RPMI8226 (cell line): ENCODE measurements at regions not wholly inside any gene's neighbourhood (a gene's known extent, or its start where the extent isn't known, plus 50 kb on each side); places are given as distances from the start of the nearest gene placed in this dataset.
"Not testable (repeated sequence)": the region's sequence is repeated elsewhere in the genome, so short reads cannot be mapped to it uniquely, and the experiment has no call there.

Experiments used
- DNase-seq: peaks from one replicate; pipeline ENCODE4 v3.0.0-alpha.2; 2015

DNA sequence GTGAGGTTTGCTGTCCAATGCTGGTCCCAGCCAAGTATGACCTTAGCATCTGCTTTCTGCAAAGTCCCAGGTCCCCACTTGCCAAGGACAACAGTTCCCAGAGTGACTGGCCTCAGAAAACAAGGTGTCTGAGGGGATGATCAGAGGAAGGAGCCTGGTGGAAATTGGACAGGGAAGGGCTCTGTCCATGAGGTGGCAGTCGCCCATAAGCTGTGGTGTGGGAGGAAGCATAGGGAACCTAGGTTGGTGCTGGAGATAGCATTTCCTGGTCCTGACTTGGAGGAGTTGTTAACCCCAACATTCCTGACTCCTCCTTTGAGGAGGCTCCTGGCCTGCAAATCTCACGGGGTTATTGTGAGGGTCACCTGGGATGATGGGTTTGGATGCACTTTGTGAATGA lies 77.8 kb downstream of the LIMS4 start:
- DNase-seq, result not testable (repeated sequence)

DNA sequence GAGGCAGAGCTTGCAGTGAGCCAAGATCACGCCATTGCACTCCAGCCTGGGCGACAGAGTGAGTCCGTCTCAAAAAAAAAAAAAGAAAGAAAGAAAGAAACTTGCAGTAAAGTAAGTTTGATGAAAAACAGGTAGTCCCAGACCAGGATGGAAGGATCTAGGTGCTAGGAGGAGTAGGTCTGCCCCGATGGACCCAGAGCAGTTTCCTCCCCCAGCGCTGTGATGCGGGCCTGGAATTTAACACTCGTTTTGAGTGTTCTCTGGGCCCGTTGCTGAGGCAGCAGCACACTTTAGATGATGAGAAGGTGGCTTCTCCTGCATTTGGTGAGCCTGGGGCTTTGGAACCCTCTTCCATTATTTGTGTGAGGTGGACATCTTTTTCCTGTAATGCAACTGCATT lies 80.2 kb downstream of the LIMS4 start:
- DNase-seq, result not testable (repeated sequence)

DNA sequence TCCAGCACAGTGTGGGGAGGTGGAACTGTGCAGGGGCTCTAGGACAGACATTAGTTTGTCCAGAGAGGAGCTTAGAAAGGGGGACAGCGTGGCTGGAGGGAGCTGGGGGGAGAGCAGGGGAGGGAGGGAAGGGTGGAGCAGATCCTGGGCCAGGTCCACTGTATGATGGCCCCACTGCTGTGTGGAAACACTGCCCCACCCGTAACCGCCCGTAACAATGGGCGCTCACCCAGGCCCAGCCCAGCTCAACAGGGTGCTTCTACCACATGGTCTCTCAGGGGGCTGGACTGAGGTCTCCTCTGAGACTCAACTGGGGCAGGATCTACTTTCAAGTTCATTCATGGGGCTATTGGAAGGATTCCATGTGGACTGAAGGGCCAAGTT lies 81.6 kb downstream of the LIMS4 start:
- not testable (repeated sequence) for DNase-seq

DNA sequence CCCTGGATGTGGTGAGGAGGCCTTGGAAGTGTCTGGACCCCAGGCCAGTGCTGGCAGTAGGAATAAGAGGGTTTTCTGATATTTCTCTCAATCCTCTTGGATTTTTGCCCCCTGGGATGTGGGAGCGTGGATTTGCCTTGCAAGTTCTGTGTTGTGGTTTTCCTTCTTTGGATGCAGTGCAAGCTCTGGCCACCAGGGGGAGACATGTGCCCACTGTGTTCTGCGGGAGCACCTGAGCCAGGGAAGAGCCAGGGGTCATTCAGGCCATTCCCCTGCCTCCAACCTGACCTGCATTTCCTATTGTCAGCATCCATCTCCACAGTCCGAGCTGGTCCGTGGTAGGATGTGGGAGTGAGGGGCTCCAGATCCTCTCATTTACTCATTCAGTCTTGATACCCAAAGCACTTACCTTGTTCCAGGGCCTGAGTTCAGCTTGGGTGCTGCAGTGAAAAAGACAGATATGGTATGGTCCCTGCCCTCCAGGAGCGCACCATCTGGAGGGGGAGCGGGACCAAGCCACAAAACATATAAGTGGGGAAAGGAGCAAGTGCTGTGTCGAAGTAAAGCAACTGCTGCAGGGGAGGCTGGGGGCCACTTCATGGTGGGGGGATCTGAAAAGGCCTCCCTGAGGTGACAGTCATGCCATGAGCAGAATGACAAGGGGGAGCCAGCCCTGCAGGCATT lies 82.1 kb downstream of the LIMS4 start:
- DNase-seq, result peak; percentile 1

DNA sequence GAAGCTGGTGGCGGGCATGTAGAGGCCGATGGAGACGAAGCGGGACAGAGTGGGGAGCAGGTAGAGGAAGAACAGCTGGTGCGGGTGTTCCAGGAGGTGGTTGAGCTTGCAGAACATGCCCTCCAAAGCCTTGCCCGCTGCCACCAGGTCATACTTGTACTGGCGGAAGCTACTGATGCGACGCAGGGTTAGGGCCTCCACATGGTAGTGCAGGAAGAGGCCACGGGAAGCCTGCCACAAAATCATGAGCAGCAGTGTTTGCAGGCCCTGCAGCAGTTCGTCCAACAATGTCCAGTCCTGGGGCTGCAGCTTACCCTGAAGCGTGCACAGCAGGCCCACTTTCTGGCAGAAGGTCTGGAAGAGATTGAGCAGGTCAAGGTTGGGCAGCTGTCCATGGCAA lies 85.6 kb downstream of the LIMS4 start:
- DNase-seq, result not testable (repeated sequence)

DNA sequence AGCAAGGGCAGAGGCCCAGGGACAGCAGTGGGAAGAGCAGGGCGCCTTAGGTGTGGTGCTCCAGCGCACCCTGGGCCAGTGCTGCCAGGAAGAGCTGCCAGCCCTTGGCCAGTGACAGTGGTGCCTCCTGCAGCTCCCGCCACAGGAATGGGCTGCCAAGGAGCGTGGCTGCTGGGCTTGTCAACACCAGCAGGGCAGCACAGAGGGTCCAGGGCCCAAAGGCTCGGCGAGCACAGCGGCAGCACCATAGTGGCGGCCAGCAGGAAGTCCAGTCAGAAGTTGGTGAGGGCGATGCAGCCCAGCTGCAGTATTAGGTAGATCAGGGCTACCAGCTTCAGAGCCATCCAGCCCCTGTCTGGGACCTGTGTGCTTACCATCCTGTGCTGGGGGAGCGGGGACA lies 86.1 kb downstream of the LIMS4 start:
- DNase-seq, result not testable (repeated sequence)

DNA sequence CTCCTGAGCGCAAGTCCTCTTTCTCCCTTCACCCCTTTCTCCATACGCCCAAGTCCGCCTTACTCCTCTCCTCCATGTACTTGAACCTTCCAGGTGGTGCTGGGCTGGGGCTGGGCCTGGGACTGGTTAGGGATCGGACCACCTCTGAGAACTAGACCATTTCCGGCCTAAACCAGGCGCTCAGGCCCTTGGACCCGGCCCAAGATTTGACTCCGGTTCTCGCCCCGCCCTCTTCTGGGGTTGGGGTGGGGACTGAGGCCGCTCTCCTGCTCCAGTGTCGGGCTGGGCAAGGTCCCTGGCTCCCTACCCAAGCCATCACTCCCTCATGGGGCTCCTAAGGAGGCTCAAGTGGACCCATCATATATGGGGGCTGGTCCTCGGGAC lies 87.9 kb downstream of the LIMS4 start:
- not testable (repeated sequence) for DNase-seq

DNA sequence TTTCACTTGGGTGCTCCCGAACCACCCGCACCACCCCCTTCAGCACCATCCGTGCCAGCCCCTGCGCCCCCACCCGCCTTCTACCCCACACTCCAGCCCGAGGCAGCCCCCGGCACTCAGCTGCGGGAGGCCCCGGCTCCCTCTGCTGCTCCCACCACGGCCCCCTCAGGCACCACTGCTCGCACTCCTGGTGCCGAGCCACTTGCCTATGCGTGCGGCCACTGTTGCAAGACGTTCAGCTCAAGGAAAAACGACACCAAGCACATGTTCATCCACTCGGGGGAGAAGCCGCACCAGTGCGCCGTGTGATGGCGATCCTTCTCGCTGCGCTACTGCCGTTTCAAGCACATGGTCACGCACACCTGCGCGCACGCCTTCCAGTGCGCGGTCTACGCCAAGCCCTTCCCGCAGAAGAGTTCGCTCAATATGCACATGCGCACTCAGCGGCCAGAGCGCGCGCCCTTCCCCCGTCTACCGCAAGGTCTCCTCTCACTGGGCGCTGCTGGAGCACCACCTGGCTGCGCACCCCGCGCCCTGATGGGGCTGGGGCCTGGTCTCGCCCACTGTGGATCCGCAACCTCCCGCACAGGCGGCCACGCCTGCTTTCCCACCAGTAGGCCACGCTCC lies 88.4 kb downstream of the LIMS4 start:
- not testable (repeated sequence) for DNase-seq

DNA sequence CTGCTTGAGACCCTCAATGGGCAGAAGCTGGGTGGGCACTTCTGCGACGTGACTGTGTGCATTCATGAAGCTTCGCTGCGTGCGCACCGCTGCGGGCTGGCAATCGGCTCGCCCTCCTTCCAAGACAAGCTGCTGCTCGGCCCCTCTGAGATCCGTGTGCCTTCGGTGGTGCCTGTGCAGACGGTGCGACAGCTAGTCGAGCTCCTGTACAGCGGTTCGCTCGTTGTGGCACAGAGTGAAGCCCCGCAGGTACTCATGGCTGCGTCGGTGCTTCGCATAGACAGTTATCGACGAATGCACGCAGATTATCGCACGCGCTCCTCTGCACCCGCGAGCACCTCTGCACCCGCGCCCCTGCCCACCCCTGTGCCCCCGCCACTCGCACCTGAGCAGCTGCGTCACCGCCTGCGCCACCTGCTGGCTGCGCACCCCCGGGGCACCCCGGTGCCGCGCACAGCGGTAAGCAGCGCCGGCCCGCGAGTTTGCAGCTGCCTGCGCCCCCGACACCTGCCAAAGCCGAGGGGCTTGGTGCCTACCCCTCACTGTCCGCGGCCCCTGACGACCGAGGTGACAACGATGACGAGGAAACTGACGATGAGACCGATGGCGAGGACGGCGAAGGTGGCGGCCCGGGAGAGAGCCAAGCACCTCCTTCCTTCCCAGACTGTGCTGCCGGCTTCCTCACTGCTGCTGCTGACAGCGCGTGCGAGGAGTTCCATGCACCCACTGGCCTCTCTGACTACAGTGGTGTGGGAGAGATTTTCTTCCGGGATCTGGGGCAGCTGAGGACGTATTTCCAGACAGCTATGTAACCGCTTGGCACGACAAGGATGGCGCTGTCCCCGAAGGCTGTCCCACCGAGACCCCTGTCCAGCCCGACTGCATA lies 89.2 kb downstream of the LIMS4 start:
- DNase-seq, result not testable (repeated sequence)

DNA sequence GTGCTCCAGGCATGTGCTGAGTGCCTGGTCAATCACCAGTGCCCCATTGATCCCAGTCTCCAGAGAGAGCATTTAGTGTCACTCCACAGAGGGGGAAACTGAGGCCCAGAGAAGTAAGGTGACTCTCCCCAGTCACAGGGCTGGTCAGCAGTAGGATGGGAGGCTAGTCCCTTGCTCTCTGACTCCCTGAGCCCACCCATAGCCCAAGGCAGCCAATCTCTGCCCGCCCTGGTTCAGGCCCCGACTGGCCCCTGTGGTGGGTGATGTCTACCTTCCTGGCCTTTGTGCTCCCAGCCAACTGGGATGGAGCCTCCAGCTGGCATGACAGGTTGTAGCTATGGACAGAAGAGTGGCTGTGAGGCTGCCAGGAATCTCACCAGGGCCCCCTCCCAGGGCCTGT lies 99.1 kb downstream of the LIMS4 start:
- DNase-seq, result not testable (repeated sequence)

DNA sequence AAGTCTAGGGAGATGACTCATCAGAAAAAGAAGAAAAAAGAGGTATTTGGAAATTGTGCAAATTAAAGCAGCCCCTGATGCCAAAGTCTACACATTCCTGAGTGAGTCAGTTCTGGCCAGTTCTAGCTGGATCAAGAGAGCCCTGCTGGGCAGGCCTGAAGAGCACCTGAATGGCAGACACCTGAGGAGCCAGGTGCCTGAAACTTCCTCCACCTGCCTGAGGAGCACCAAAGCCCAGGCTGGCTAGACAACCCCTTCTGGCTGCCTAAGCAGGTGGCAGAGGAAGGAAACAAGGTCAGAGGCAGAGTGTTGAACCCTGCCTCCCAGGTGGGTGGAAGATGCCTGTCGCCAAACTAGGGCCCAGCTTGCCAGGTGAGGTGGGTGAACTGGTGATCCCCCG lies 101.0 kb downstream of the LIMS4 start:
- not testable (repeated sequence) for DNase-seq

DNA sequence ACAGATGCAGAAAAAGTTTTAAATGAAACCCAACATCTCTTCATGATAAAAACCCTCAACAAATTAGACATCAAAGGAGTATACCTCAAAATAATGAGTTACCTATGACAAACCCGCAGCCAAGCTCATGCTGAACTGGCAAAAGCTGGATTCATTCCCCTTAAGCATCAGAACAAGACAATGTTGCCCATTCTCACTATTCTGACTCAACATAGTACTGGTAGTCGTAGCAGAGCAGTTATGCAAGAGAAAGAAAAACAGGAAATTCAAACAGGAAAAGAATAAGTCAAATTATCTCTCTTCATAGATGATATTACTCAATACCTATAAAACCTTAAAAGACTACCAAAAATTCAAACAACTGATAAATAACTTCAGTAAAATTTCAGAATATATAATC lies 115.0 kb downstream of the LIMS4 start:
- DNase-seq, result not testable (repeated sequence)

DNA sequence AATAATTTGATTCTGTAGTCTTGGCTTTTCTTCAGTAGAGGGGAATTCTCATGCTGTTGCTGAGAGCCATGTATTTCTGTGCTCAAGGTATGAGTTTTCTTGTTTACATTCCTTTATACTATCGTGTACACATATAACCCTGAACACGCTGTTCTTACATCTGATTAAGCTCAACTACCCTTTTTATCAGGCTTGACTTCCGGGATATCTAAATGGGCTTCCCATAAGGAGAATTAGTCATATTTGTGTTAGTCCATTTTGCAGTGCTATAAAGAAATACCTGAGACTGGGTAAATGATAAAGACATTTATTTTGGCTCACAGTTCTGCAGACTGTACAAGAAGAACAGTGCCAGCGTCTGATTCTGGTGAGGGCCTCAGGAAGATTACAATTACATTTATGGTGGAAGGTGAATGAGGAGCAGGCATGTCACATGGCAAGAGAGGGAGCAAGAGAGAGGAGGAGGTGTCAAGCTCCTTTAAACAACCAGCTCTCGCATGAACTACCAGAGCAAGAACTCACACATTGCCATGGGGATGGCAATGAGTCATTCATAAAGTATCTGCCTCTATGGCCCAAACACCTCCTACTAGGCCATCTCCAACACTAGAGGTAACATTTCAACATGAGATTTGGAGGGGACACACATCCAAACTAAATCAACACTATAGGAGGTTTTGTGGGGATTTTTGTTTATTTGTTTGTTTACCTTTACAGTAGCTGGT lies 118.2 kb downstream of the LIMS4 start:
- not testable (repeated sequence) for DNase-seq

DNA sequence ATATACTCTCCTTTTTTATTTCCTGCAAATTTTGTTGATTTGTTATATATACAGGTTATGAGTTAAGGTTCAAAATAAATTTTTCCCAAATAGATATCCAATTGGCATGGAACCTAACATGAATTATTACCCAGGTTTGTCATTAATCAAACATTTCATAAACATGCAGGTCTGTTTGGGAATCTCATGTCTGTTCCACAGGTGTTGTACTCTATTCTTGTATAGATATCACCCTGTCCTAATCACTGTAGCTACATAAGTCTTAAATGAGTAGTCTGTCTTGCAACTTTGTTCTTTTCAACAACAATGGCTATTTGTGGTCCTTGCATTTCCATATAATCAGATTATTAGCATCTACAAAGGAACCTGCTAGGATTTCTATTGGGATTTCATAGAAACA lies 121.9 kb downstream of the LIMS4 start:
- DNase-seq, result not testable (repeated sequence)

DNA sequence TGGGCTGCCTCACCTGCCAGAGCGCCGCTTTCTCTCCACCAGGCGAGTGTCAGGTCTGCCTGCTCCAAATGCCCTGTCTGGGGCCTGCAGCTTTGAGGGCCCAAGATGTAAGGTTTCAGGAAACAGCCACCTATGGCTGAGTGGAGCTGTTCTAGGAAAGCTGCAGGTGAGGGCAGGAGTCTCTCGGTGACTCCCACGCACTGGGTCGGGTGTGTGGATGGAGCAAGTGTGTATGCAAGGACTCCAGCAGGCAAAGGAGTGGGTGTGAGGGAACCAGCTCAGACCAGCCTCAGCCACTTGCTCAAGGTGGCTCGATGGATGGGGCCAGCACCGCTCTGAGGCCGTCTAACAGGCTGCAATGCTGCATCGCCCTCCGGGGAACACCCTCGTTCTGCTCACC lies 123.7 kb downstream of the LIMS4 start:
- not testable (repeated sequence) for DNase-seq

DNA sequence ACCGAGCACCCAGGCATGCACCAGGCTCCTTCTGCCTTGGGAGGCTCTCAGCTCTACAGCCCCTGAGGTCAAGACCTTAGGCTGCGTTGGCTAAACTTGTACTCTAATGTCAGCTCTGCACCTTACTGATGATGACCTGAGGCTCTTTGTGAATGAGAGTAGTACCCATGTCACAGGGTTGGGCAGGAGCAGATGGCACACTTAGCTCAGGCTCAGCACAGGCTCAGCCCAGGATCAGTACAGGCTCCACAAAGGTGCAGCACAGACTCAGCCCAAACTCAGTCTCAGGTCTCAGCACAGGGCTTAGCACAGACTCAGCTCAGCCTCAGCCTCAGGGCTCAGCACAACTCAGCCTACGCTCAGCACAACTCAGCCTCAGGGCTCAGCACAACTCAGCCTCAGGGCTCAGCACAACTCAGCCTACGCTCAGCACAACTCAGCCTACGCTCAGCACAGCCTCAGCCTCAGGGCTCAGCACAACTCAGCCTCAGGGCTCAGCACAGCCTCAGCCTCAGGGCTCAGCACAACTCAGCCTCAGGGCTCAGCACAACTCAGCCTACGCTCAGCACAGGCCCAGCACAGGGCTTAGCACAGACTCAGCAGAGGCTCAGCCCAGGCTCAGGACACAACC lies 128.1 kb downstream of the LIMS4 start:
- not testable (repeated sequence) for DNase-seq

DNA sequence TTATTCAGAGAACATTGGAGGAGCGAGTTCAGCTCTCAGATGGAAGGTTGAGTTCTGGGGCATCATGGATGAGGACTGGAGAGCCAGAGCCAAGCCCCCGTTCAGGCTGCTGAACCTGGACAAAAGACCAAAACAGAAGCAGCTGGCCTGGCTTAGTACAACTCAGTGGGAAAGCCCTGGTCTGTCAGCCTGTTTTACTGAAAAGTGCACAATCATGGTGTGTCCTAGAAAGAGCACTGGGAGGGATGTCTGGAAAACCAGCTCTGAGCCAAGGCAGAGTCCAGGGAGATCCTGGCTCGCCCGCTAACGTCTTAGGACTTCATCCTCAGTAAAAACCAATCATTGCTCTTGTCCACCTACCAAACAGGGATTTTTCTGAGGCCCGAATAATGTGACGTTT lies 129.7 kb upstream of the MTLN start:
- not testable (repeated sequence) for DNase-seq

DNA sequence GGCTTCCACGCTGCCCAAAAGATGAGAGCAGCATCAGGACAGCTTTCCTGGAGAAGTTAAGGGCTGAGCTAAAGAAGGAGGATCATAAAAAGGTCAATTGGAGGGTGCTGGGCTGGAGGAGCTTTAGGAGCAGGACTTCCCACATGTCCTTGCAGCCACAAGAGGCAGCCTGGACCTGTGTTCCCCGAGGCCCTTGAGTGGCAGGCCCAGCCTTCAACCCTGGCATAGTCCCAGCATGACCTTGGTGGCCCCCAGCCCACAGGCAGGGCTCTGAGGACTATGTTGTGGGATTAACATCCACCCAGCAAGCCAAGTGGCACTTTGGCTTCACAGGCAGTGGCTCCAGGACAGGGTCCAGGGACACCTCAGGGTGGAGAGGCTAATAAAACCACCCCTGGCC lies 126.8 kb upstream of the MTLN start:
- not testable (repeated sequence) for DNase-seq

DNA sequence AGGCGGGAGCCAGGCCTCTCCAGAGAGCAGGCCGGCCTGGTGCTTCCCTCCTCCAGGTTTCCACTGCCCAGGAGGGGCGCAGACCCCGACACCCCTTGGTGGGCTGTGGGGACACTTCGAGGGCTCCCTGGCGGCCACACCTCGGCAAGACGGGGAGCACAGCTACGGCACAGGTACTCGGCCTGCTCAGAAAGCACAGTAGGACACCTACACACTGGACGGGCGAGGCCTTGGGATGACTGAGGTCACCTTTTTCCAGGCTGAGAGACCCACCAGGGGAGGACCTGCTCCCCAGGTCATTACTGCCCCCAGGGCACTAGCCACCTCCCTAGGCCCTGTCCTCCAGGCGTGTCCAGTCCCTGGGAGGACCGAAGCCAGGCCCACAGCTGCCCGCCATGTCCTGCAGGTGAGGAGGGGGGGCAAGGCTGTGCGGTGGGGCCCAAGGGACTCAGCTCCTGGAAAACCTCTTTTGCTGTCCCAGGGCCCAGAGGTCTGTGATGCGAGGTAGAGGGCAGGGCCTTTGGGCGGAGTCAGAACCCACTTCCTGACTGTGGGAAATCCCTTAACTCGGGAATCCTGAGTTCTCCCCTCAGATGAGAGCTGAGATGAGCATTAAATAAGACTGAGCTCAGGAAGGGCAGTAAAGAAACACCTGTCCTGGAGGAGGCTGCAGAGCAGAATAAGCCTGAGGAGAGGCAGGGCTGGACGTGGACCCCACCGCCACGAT lies 126.1 kb upstream of the MTLN start:
- DNase-seq, result not testable (repeated sequence)

DNA sequence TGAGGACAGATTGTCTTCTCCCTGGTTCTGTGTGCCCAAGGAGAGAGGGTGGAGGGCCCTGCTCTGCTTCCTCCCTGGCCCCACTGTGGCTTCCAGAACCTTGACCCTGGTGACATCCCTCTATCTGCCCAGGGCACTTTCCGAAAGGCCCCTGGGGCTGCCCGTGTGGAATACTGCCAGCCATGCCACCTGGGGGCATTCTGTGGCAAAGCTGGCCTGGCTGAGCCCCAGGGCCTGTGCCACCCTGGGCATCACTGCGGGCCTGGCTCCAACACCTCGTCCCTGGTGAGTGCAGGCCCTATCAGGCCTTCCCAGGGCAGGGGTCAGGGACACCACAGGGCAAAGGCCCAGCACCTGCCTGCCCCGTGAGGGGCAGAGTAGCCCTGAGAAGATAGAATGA lies 123.7 kb upstream of the MTLN start:
- not testable (repeated sequence) for DNase-seq

DNA sequence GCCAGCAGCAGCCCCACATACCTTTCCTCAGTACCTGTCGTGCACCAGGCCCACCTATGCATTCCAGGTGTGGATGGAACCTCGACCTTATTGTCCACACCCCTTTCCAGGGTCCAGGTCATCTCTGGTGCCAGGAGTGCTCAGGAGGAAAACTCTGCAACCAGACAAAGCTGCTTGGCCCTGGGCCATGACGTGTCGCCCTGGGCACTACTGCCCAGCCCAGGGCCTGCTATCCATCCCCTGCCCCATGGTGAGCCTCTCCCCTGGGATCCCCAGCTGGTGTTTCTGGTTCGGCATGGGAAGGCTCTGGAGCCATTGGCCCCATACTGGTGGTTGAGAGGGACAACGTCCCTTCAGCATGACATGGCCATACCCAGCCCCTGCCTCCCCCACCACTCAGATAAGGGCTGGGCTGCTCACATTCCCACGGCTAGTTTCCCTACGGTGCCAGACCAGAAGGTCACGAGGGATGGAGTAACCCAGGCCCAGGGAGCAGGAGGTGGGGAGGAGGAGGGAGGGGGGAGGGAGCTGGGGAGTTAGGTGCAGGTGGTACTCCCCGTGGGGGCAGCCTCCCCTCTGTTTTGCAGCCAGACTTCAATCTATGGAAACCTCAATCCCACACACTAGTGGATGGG lies 123.2 kb upstream of the MTLN start:
- not testable (repeated sequence) for DNase-seq
